Caco-2 (cell line): ENCODE measurements at regions not wholly inside any gene's neighbourhood (a gene's known extent, or its start where the extent isn't known, plus 50 kb on each side); places are given as distances from the start of the nearest gene placed in this dataset.

ENCODE experiments used
- BruUV-seq: library from RNA; stranded (reverse); fragments of 400-500 nt; replicated peaks from 2 replicates; lab custom pipeline; 2021; lab: Mats Ljungman, UMichigan
- CTCF ChIA-PET: fragments of 300-600 bp; sonication (Branson Sonifier 250); formaldehyde crosslinking; loops from one replicate; lab custom pipeline; 2022; ENCODE audit warnings: antibody characterized with exemption; lab: Charles Lee
- POLR2A ChIA-PET: fragments of 300-600 bp; sonication (Branson Sonifier 250); formaldehyde crosslinking; loops from one replicate; lab custom pipeline; 2022; ENCODE audit warnings: antibody characterized with exemption; lab: Charles Lee
- DNase-seq, 2 experiments: peaks; one replicate each; pipeline versions ENCODE4 v3.0.0 to v3.0.0-alpha.2; 2020 to 2022
- H3K27me3 ChIP-seq: replicated peaks from 2 replicates; pipeline ENCODE4 v1.6.0; 2011; ENCODE audit warnings: low read length; ENCODE audit not compliant: control insufficient read depth, insufficient read depth
- H3K36me3 ChIP-seq: 2 replicates; pipeline ENCODE4 v1.5.1; 2011; ENCODE audit warnings: low read length; ENCODE audit not compliant: control insufficient read depth, insufficient read depth
- H3K4me1 ChIP-seq: fragments of 250-450 bp; sonication (Bioruptor Pico); 2 replicates; pipeline ENCODE4 v1.5.1; 2020; ENCODE audit warnings: mild to moderate bottlenecking
- H3K4me3 ChIP-seq: 2 replicates; pipeline ENCODE4 v1.5.1; 2011; ENCODE audit warnings: low read depth, mild to moderate bottlenecking, control low read depth, low read length
- H3K9me3 ChIP-seq: fragments of 250-450 bp; sonication (Bioruptor Pico); 2 replicates; pipeline ENCODE4 v1.5.1; 2020; ENCODE audit warnings: mild to moderate bottlenecking, moderate library complexity
- H3K27ac Mint-ChIP-seq: one replicate; pipeline ENCODE4 v1.8.0; 2022; ENCODE audit warnings: mixed read lengths; ENCODE audit not compliant: unreplicated experiment
- H3K27me3 Mint-ChIP-seq: one replicate; pipeline ENCODE4 v1.8.0; 2022; ENCODE audit warnings: mixed read lengths; ENCODE audit not compliant: insufficient read depth, unreplicated experiment
- H3K36me3 Mint-ChIP-seq: one replicate; pipeline ENCODE4 v1.8.0; 2022; ENCODE audit warnings: mild to moderate bottlenecking, mixed read lengths; ENCODE audit not compliant: insufficient read depth, unreplicated experiment
- H3K4me1 Mint-ChIP-seq: one replicate; pipeline ENCODE4 v1.8.0; 2022; ENCODE audit warnings: low read depth, mixed read lengths; ENCODE audit not compliant: unreplicated experiment
- H3K4me3 Mint-ChIP-seq: one replicate; pipeline ENCODE4 v1.8.0; 2022; ENCODE audit warnings: mild to moderate bottlenecking, moderate library complexity, mixed read lengths; ENCODE audit not compliant: unreplicated experiment
- H3K9me3 Mint-ChIP-seq: one replicate; pipeline ENCODE4 v1.8.0; 2022; ENCODE audit warnings: mixed read lengths; ENCODE audit not compliant: unreplicated experiment
- CTCF ChIP-seq, 2 experiments: fragments of 200-600 bp in 1 of 2; IDR thresholded peaks; 1 replicate in 1 of 2; 2 replicates in 1 of 2; pipeline versions ENCODE4 v1.5.1 to v1.8.0; 2011 to 2022; ENCODE audit warnings: antibody characterized with exemption in 1 of 2, control low read depth in 1 of 2, inconsistent platforms in 1 of 2, low read depth in 1 of 2, low read length in 1 of 2, mild to moderate bottlenecking in 1 of 2, moderate library complexity in 1 of 2; ENCODE audit not compliant: insufficient read depth in 1 of 2, severe bottlenecking in 1 of 2, unreplicated experiment in 1 of 2
- intact Hi-C: fragments of 100-400 bp; cut with micrococcal nuclease; formaldehyde crosslinking; loops from one replicate; pipeline ENCODE4 v1.10.0; 2022; ENCODE audit not compliant: unreplicated experiment

GRCh38 chr12:77521508-77522115 is 309.1 kb upstream of the NAV3 start:
- Histone ChIP-seq H3K27me3 (no peaks in the 10 kb centered on the region; the same call in 1 of the 2 replicates), H3K4me1 (no peaks in the 10 kb centered on the region), H3K36me3 (no peaks in the 10 kb centered on the region), H3K9me3 (no peaks in the 10 kb centered on the region), H3K4me3 (no peak overlapping the region)
- intact Hi-C loops: no loop called here
- peaks cover 8% of the 10 kb centered on the region for H3K27me3 Mint-ChIP-seq
- ChIA-PET POLR2A (no interaction called here), CTCF (no interaction called here)
- H3K4me3 Mint-ChIP-seq: no peak overlapping the region
- no peaks in the 10 kb centered on the region for H3K36me3 Mint-ChIP-seq
- no peaks in the 10 kb centered on the region for H3K4me1 Mint-ChIP-seq
- TF ChIP-seq CTCF (IDR thresholded peaks at IDR 0.05; ENCODE audit: insufficient read depth in 1 of 2, low read depth in 1 of 2, low read length in 1 of 2, severe bottlenecking in 1 of 2, unreplicated experiment in 1 of 2): no peak
- no peak for DNase-seq
- no peaks in the 10 kb centered on the region for H3K9me3 Mint-ChIP-seq
- no peak overlapping the region for H3K27ac Mint-ChIP-seq
- BruUV-seq: no TSS peak

- no peak for TF ChIP-seq CTCF (IDR thresholded peaks at IDR 0.05; ENCODE audit: insufficient read depth in 1 of 2, low read depth in 1 of 2, low read length in 1 of 2, severe bottlenecking in 1 of 2, unreplicated experiment in 1 of 2)
- CTCF ChIA-PET: no interaction called here
Observed at GRCh38 chr12:77514511-77514910, 316.2 kb upstream of the NAV3 start.

GRCh38 chr12:77510985-77511384 is 319.7 kb upstream of the NAV3 start:
- H3K27me3 Mint-ChIP-seq: peaks cover 7% of the 10 kb centered on the region

More at GRCh38 chr12:77514511-77514910, 316.2 kb upstream of the NAV3 start:
- H3K9me3 Mint-ChIP-seq: no peaks in the 10 kb centered on the region
- POLR2A ChIA-PET: no interaction called here
- H3K4me3 Mint-ChIP-seq: no peak overlapping the region
- Histone ChIP-seq H3K27me3 (no peaks in the 10 kb centered on the region; the same call in 1 of the 2 replicates), H3K4me1 (no peaks in the 10 kb centered on the region), H3K36me3 (no peaks in the 10 kb centered on the region), H3K9me3 (no peaks in the 10 kb centered on the region), H3K4me3 (no peak overlapping the region)
- H3K4me1 Mint-ChIP-seq: no peaks in the 10 kb centered on the region
- no peak for DNase-seq
- no peaks in the 10 kb centered on the region for H3K36me3 Mint-ChIP-seq
- peaks cover 2% of the 10 kb centered on the region for H3K27me3 Mint-ChIP-seq
- H3K27ac Mint-ChIP-seq: no peak overlapping the region
- BruUV-seq: no TSS peak
- intact Hi-C loops: no loop called here

More at GRCh38 chr12:77510985-77511384, 319.7 kb upstream of the NAV3 start:
- Histone ChIP-seq H3K4me1 (no peaks in the 10 kb centered on the region), H3K9me3 (no peaks in the 10 kb centered on the region), H3K27me3 (no peaks in the 10 kb centered on the region), H3K36me3 (no peaks in the 10 kb centered on the region), H3K4me3 (no peak overlapping the region)
- H3K4me1 Mint-ChIP-seq: no peaks in the 10 kb centered on the region
- ChIA-PET POLR2A (no interaction called here), CTCF (no interaction called here)
- no peak overlapping the region for H3K4me3 Mint-ChIP-seq
- H3K36me3 Mint-ChIP-seq: no peaks in the 10 kb centered on the region
- no peaks in the 10 kb centered on the region for H3K9me3 Mint-ChIP-seq
- DNase-seq: no peak
- no peak overlapping the region for H3K27ac Mint-ChIP-seq
- TF ChIP-seq CTCF (IDR thresholded peaks at IDR 0.05; ENCODE audit: insufficient read depth in 1 of 2, low read depth in 1 of 2, low read length in 1 of 2, severe bottlenecking in 1 of 2, unreplicated experiment in 1 of 2): no peak
- no TSS peak for BruUV-seq
- intact Hi-C loops: no loop called here
